HL-60 (cell line): ENCODE measurements at regions not wholly inside any gene's neighbourhood (a gene's known extent, or its start where the extent isn't known, plus 50 kb on each side); places are given as distances from the start of the nearest gene placed in this dataset.

Experiments used
- CTCF ChIP-seq: IDR thresholded peaks from one replicate; pipeline ENCODE4 v1.5.1; 2011; ENCODE audit warnings: low read length, control low read depth, inconsistent platforms; ENCODE audit not compliant: insufficient read depth
- GABPA ChIP-seq: IDR thresholded peaks from 2 replicates; pipeline ENCODE4 v1.6.1; 2012; ENCODE audit warnings: low read depth
- POLR2AphosphoS5 ChIP-seq: IDR thresholded peaks from 2 replicates; pipeline ENCODE4 v1.6.1; 2012; ENCODE audit warnings: low read depth
- REST ChIP-seq: IDR thresholded peaks from 2 replicates; pipeline ENCODE4 v1.6.1; 2012; ENCODE audit warnings: low read depth; ENCODE audit not compliant: insufficient replicate concordance

DNA sequence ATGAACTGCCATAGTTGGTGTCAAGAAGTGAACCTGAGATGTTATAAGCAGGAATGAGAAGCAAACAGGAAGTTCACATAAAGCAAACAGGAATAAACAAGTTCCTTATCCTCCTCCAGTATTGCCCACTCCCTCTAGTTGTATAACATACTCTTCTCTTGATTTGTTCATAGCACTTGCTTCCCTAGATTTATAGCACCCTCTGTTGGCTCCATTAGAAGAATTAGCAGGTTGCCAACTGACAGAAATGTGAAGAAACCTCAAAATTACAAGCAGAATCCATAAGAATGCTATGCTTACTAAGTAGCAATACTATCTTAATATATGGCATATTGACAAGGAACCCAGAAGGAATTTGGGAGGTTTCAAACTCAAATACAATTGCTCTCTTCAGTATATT, 195.4 kb downstream of the TBX18 start:
- no peak for TF ChIP-seq CTCF
- TF ChIP-seq POLR2AphosphoS5: no peak
- TF ChIP-seq REST: no peak
- no peak for TF ChIP-seq GABPA
